Kidney (tissue), 13 donors: ENCODE measurements at regions not wholly inside any gene's neighbourhood (a gene's known extent, or its start where the extent isn't known, plus 50 kb on each side); places are given as distances from the start of the nearest gene placed in this dataset.

Experiments
- DNase-seq, 5 donors: peaks; one replicate each; pipeline ENCODE4 v3.0.0-alpha.2; 2013 to 2020
- FAIRE-seq: peaks from 2 replicates; lab custom pipeline; 2012; peaks lifted over from hg19 to GRCh38; lab: Jason Lieb, UNC
- H3K27ac ChIP-seq, 2 donors: one replicate each; pipeline ENCODE4 v1.7.0; 2013; ENCODE audit warnings: low read depth in 2 of 2, low read length in 2 of 2, inconsistent platforms in 1 of 2
- H3K27me3 ChIP-seq: one replicate; pipeline ENCODE4 v1.7.1; 2013; ENCODE audit warnings: low read length, inconsistent platforms; ENCODE audit not compliant: control insufficient read depth, insufficient read depth
- H3K36me3 ChIP-seq, 3 donors: one replicate each; pipeline versions ENCODE4 v1.7.0 to v1.7.1; 2013; ENCODE audit warnings: low read length in 3 of 3, control low read depth in 1 of 3, inconsistent platforms in 1 of 3; ENCODE audit not compliant: insufficient read depth in 3 of 3, control insufficient read depth in 2 of 3
- H3K4me1 ChIP-seq, 3 donors: one replicate each; pipeline versions ENCODE4 v1.7.0 to v1.7.1; 2013; ENCODE audit warnings: low read length in 3 of 3, inconsistent platforms in 1 of 3, low read depth in 1 of 3; ENCODE audit not compliant: control insufficient read depth in 2 of 3, insufficient read depth in 2 of 3
- H3K4me3 ChIP-seq, 3 donors: one replicate each; pipeline versions ENCODE4 v1.7.0 to v1.8.1; 2013; ENCODE audit warnings: low read length in 3 of 3, control low read depth in 1 of 3, inconsistent platforms in 1 of 3
- H3K9ac ChIP-seq, 3 donors: one replicate each; pipeline versions ENCODE4 v1.7.0 to v1.7.1; 2013; ENCODE audit warnings: low read length in 3 of 3, control low read depth in 1 of 3, inconsistent platforms in 1 of 3
- H3K9me3 ChIP-seq, 3 donors: one replicate each; pipeline versions ENCODE4 v1.7.0 to v1.7.1; 2013; ENCODE audit warnings: low read length in 3 of 3, control low read depth in 1 of 3, inconsistent platforms in 1 of 3; ENCODE audit not compliant: control insufficient read depth in 2 of 3, insufficient read depth in 1 of 3
- CTCF ChIP-seq: IDR thresholded peaks from 3 replicates; pipeline ENCODE4 v1.5.1; 2012; ENCODE audit warnings: mild to moderate bottlenecking, moderate library complexity, borderline replicate concordance; ENCODE audit not compliant: insufficient read depth; ENCODE audit errors: extremely low read depth
- intact Hi-C: fragments of 100-400 bp; cut with DNase I; formaldehyde crosslinking; loops from one replicate; pipeline ENCODE4 v1.11.1; 2022
- donor health status: control.
- donor health status: control.
- donor health status: control.
- donor health status: control.
- donor health status: control.
- donor health status: DM: yes; HTN: yes; CAD: no.
- donor health status: Normal renal cell carcinoma (clear cell type).

- no peak for FAIRE-seq
These were observed 83.3 kb upstream of the TGM3 start for GRCh38 chr20:2212456-2213015.

GRCh38 chr20:2213401-2213800 lies 82.4 kb upstream of the TGM3 start:
- no peaks in the 10 kb centered on the region for H3K9me3 ChIP-seq
- intact Hi-C loops = no loop called here
- no peak for DNase-seq
- no peaks in the 10 kb centered on the region for H3K4me1 ChIP-seq
- no peak overlapping the region for H3K4me3 ChIP-seq
- H3K36me3 ChIP-seq = no peaks in the 10 kb centered on the region
- H3K27ac ChIP-seq = no peak overlapping the region
- no peak for TF ChIP-seq CTCF
- FAIRE-seq = no peak
- no peaks in the 10 kb centered on the region for H3K27me3 ChIP-seq
- no peak overlapping the region for H3K9ac ChIP-seq

More at GRCh38 chr20:2212456-2213015, 83.3 kb upstream of the TGM3 start:
- Histone ChIP-seq H3K27me3 (no peaks in the 10 kb centered on the region), H3K36me3 (no peaks in the 10 kb centered on the region), H3K4me1 (no peaks in the 10 kb centered on the region), H3K9ac (no peak overlapping the region), H3K9me3 (no peaks in the 10 kb centered on the region), H3K27ac (no peak overlapping the region), H3K4me3 (no peak overlapping the region)
- intact Hi-C loops = no loop called here
- DNase-seq = no peak
- TF ChIP-seq CTCF = no peak

GRCh38 chr20:2217857-2218539 lies 77.8 kb upstream of the TGM3 start:
- no peak for TF ChIP-seq CTCF
- H3K9me3 ChIP-seq = no peaks in the 10 kb centered on the region
- DNase-seq (no peak), FAIRE-seq (no peak)
- H3K27ac ChIP-seq = no peak overlapping the region
- no peak overlapping the region for H3K4me3 ChIP-seq
- H3K27me3 ChIP-seq = no peaks in the 10 kb centered on the region
- no peaks in the 10 kb centered on the region for H3K4me1 ChIP-seq
- no peaks in the 10 kb centered on the region for H3K36me3 ChIP-seq
- intact Hi-C loops = no loop called here
- H3K9ac ChIP-seq = no peak overlapping the region
